ENCODE measurements at regions not wholly inside any gene's neighbourhood (a gene's known extent, or its start where the extent isn't known, plus 50 kb on each side); places are given as distances from the start of the nearest gene placed in this dataset.

GRCh38 chr6:146984251-146984924 is 219.8 kb upstream of the STXBP5 start (continued):
- TF ChIP-seq HOMEZ (CRISPR knock-in tag; IDR thresholded peaks at IDR 0.05; ENCODE audit: low read depth) = no peak
- TF ChIP-seq DMTF1 (CRISPR knock-in tag; IDR thresholded peaks at IDR 0.05) = no peak
- no peak for TF ChIP-seq MZF1 (CRISPR knock-in tag; IDR thresholded peaks at IDR 0.05; ENCODE audit: borderline replicate concordance)
- no peak for TF ChIP-seq UBTF (CRISPR knock-in tag; IDR thresholded peaks at IDR 0.05)
- TF ChIP-seq ATAD3A (CRISPR knock-in tag; IDR thresholded peaks at IDR 0.05) = no peak
- TF ChIP-seq PHB2 (IDR thresholded peaks at IDR 0.05; ENCODE audit: partially characterized antibody) = no peak
- no peak for TF ChIP-seq ZIK1 (CRISPR knock-in tag; IDR thresholded peaks at IDR 0.05; ENCODE audit: borderline replicate concordance, low read depth)
- no peak for TF ChIP-seq NCOA1 (CRISPR knock-in tag; IDR thresholded peaks at IDR 0.05)
- no peak for TF ChIP-seq ZNF547 (CRISPR knock-in tag; IDR thresholded peaks at IDR 0.05)
- no peak for TF ChIP-seq SMAD9 (CRISPR knock-in tag; IDR thresholded peaks at IDR 0.05)
- TF ChIP-seq JDP2 (CRISPR knock-in tag; IDR thresholded peaks at IDR 0.05; ENCODE audit: borderline replicate concordance) = no peak; the same call in 1 of the 2 replicates
- peak; percentile 14; the same call in 1 of the 2 replicates for TF ChIP-seq HMG20A (CRISPR knock-in tag; IDR thresholded peaks at IDR 0.05; ENCODE audit: borderline replicate concordance)
- TF ChIP-seq TOE1 (CRISPR knock-in tag; IDR thresholded peaks at IDR 0.05) = no peak
- TF ChIP-seq FOXO4 (CRISPR knock-in tag; conservative IDR thresholded peaks at IDR 0.05) = no peak
- TF ChIP-seq HOXD1 (CRISPR knock-in tag; IDR thresholded peaks at IDR 0.05) = no peak
- no peak for TF ChIP-seq TBX2 (CRISPR knock-in tag; IDR thresholded peaks at IDR 0.05; ENCODE audit: borderline replicate concordance)
- TF ChIP-seq HNRNPLL (IDR thresholded peaks at IDR 0.05; ENCODE audit: low read depth, low read length, poor library complexity, severe bottlenecking) = no peak
- TF ChIP-seq NR1H2 (CRISPR knock-in tag; IDR thresholded peaks at IDR 0.05; ENCODE audit: borderline replicate concordance, low read depth) = no peak
- TF ChIP-seq PLSCR1 (CRISPR knock-in tag; IDR thresholded peaks at IDR 0.05; ENCODE audit: borderline replicate concordance) = no peak
- TF ChIP-seq ZNF343 (CRISPR knock-in tag; IDR thresholded peaks at IDR 0.05) = no peak
- TF ChIP-seq HNF4G (IDR thresholded peaks at IDR 0.05; ENCODE audit: borderline replicate concordance, low read depth, low read length) = peak; percentile 44; the same call in 1 of the 2 replicates
- no peak for TF ChIP-seq HNF4G (CRISPR knock-in tag; IDR thresholded peaks at IDR 0.05; ENCODE audit: borderline replicate concordance, low read depth)
